Epithelial cell of esophagus (primary cell): ENCODE measurements at regions not wholly inside any gene's neighbourhood (a gene's known extent, or its start where the extent isn't known, plus 50 kb on each side); places are given as distances from the start of the nearest gene placed in this dataset.

Source experiments
- DNase-seq: peaks from one replicate; pipeline ENCODE4 v3.0.0; 2010; ENCODE audit warnings: low read depth
- H3K4me3 ChIP-seq: 2 replicates; pipeline ENCODE4 v1.5.1; 2011; ENCODE audit warnings: mild to moderate bottlenecking, low read length, control low read depth
- CTCF ChIP-seq: IDR thresholded peaks from 2 replicates; pipeline ENCODE4 v1.5.1; 2011; ENCODE audit warnings: low read depth, mild to moderate bottlenecking, low read length, control low read depth, inconsistent platforms; ENCODE audit not compliant: insufficient read depth; ENCODE audit errors: missing control alignments

- no peak for TF ChIP-seq CTCF
- no peak overlapping the region for H3K4me3 ChIP-seq
- DNase-seq = no peak
These were observed 106.1 kb upstream of the PTPRT start for GRCh38 chr20:43295781-43296180.

GRCh38 chr20:43295263-43295662 lies 105.6 kb upstream of the PTPRT start:
- no peak overlapping the region for H3K4me3 ChIP-seq
- no peak for TF ChIP-seq CTCF
- DNase-seq = no peak

- H3K4me3 ChIP-seq = no peak overlapping the region
- no peak for DNase-seq
- no peak for TF ChIP-seq CTCF
These were observed 104.3 kb upstream of the PTPRT start for GRCh38 chr20:43294031-43294430.

- no peak for TF ChIP-seq CTCF
- no peak overlapping the region for H3K4me3 ChIP-seq
- no peak for DNase-seq
These were observed 103.5 kb upstream of the PTPRT start for GRCh38 chr20:43293068-43293786.

- no peak for DNase-seq
- no peak overlapping the region for H3K4me3 ChIP-seq
- no peak for TF ChIP-seq CTCF
These were observed 102.5 kb upstream of the PTPRT start for GRCh38 chr20:43292222-43292621.

GRCh38 chr20:43287637-43288036 lies 97.9 kb upstream of the PTPRT start:
- no peak for DNase-seq
- no peak for TF ChIP-seq CTCF
- no peak overlapping the region for H3K4me3 ChIP-seq

GRCh38 chr20:43285170-43285569 lies 95.5 kb upstream of the PTPRT start:
- DNase-seq = no peak
- TF ChIP-seq CTCF = no peak
- no peak overlapping the region for H3K4me3 ChIP-seq
